HS-27A (cell line): ENCODE measurements at regions not wholly inside any gene's neighbourhood (a gene's known extent, or its start where the extent isn't known, plus 50 kb on each side); places are given as distances from the start of the nearest gene placed in this dataset.
"Not testable (repeated sequence)": the region's sequence is repeated elsewhere in the genome, so short reads cannot be mapped to it uniquely, and the experiment has no call there.

Experiments
- DNase-seq: peaks from one replicate; pipeline ENCODE4 v3.0.0-alpha.2; 2012; ENCODE audit warnings: low read depth, missing footprints

GRCh38 chr6:43884652-43885022 lies 114.6 kb downstream of the VEGFA start:
- DNase-seq = no peak

- DNase-seq = no peak
These were observed 114.0 kb downstream of the VEGFA start for GRCh38 chr6:43883847-43884651.

GRCh38 chr6:43882690-43883448 lies 112.9 kb downstream of the VEGFA start:
- DNase-seq = not testable (repeated sequence)

GRCh38 chr6:43880236-43881137 lies 110.5 kb downstream of the VEGFA start:
- DNase-seq = no peak

- DNase-seq = no peak
These were observed 109.7 kb downstream of the VEGFA start for GRCh38 chr6:43879722-43880121.

GRCh38 chr6:43878823-43879495 lies 108.9 kb downstream of the VEGFA start:
- no peak for DNase-seq

- no peak for DNase-seq
These were observed 108.2 kb downstream of the VEGFA start for GRCh38 chr6:43878127-43878634.

- DNase-seq = no peak
These were observed 107.6 kb downstream of the VEGFA start for GRCh38 chr6:43877463-43878126.

GRCh38 chr6:43877036-43877435 lies 107.0 kb downstream of the VEGFA start:
- DNase-seq = no peak

GRCh38 chr6:43876602-43877001 lies 106.6 kb downstream of the VEGFA start:
- DNase-seq = no peak

- DNase-seq = no peak
These were observed 106.0 kb downstream of the VEGFA start for GRCh38 chr6:43875849-43876572.

GRCh38 chr6:43874814-43875590 lies 105.0 kb downstream of the VEGFA start:
- no peak for DNase-seq

- DNase-seq = no peak
These were observed 104.0 kb downstream of the VEGFA start for GRCh38 chr6:43873806-43874714.

GRCh38 chr6:43871933-43872332 lies 101.9 kb downstream of the VEGFA start:
- no peak for DNase-seq

- DNase-seq = no peak
These were observed 101.3 kb downstream of the VEGFA start for GRCh38 chr6:43871284-43871683.

GRCh38 chr6:43870660-43871061 lies 100.7 kb downstream of the VEGFA start:
- DNase-seq = no peak

GRCh38 chr6:43869792-43870659 lies 100.0 kb downstream of the VEGFA start:
- DNase-seq = no peak
